Osteocyte (in vitro differentiated cells): ENCODE measurements at regions not wholly inside any gene's neighbourhood (a gene's known extent, or its start where the extent isn't known, plus 50 kb on each side); places are given as distances from the start of the nearest gene placed in this dataset.

Experiments used
- DNase-seq: peaks from one replicate; pipeline ENCODE4 v3.0.0; 2021; ENCODE audit warnings: mixed read lengths; ENCODE audit not compliant: unreplicated experiment; ENCODE audit errors: extremely low spot score
- H3K27ac Mint-ChIP-seq: one replicate; pipeline ENCODE4 v1.8.0; 2021; ENCODE audit warnings: mild to moderate bottlenecking, mixed read lengths; ENCODE audit not compliant: unreplicated experiment
- H3K27me3 Mint-ChIP-seq: one replicate; pipeline ENCODE4 v1.8.0; 2021; ENCODE audit warnings: mixed read lengths; ENCODE audit not compliant: unreplicated experiment
- H3K36me3 Mint-ChIP-seq: one replicate; pipeline ENCODE4 v1.8.0; 2021; ENCODE audit warnings: mixed read lengths; ENCODE audit not compliant: unreplicated experiment
- H3K4me1 Mint-ChIP-seq: one replicate; pipeline ENCODE4 v1.8.0; 2021; ENCODE audit warnings: mixed read lengths; ENCODE audit not compliant: unreplicated experiment
- H3K4me3 Mint-ChIP-seq: one replicate; pipeline ENCODE4 v1.8.0; 2021; ENCODE audit warnings: mild to moderate bottlenecking, moderate library complexity, mixed read lengths; ENCODE audit not compliant: unreplicated experiment
- H3K9me3 Mint-ChIP-seq: one replicate; pipeline ENCODE4 v1.8.0; 2021; ENCODE audit warnings: mixed read lengths; ENCODE audit not compliant: unreplicated experiment
- CTCF ChIP-seq: fragments of 200-600 bp; sonication (generic); IDR thresholded peaks from 2 replicates; pipeline ENCODE4 v1.5.0; 2021; ENCODE audit warnings: antibody characterized with exemption, mild to moderate bottlenecking, moderate library complexity

- peaks cover 2% of the 10 kb centered on the region for H3K9me3 Mint-ChIP-seq
- H3K27me3 Mint-ChIP-seq = peaks cover 11% of the 10 kb centered on the region
Observed at GRCh38 chr15:92328207-92328606, 65.5 kb upstream of the ST8SIA2 start.

GRCh38 chr15:92332125-92332899 is 61.4 kb upstream of the ST8SIA2 start:
- H3K27me3 Mint-ChIP-seq = peaks cover 12% of the 10 kb centered on the region
- no peak overlapping the region for H3K4me3 Mint-ChIP-seq
- TF ChIP-seq CTCF = no peak
- no peaks in the 10 kb centered on the region for H3K4me1 Mint-ChIP-seq
- H3K27ac Mint-ChIP-seq = no peak overlapping the region
- peaks cover 4% of the 10 kb centered on the region for H3K9me3 Mint-ChIP-seq
- DNase-seq = no peak
- H3K36me3 Mint-ChIP-seq = no peaks in the 10 kb centered on the region

More at GRCh38 chr15:92328207-92328606, 65.5 kb upstream of the ST8SIA2 start:
- Mint-ChIP-seq H3K4me3 (no peak overlapping the region), H3K4me1 (no peaks in the 10 kb centered on the region), H3K27ac (no peak overlapping the region), H3K36me3 (no peaks in the 10 kb centered on the region)
- DNase-seq = no peak
- no peak for TF ChIP-seq CTCF

- no peak overlapping the region for H3K4me3 Mint-ChIP-seq
- DNase-seq = no peak
- H3K27ac Mint-ChIP-seq = no peak overlapping the region
- TF ChIP-seq CTCF = no peak
- H3K9me3 Mint-ChIP-seq = peaks cover 4% of the 10 kb centered on the region
- peaks cover 15% of the 10 kb centered on the region for H3K27me3 Mint-ChIP-seq
- no peaks in the 10 kb centered on the region for H3K36me3 Mint-ChIP-seq
- no peaks in the 10 kb centered on the region for H3K4me1 Mint-ChIP-seq
Observed at GRCh38 chr15:92333709-92334108, 60.0 kb upstream of the ST8SIA2 start.

GRCh38 chr15:92336419-92336987 is 57.2 kb upstream of the ST8SIA2 start:
- Mint-ChIP-seq H3K27me3 (peaks cover 15% of the 10 kb centered on the region), H3K4me1 (no peaks in the 10 kb centered on the region), H3K36me3 (no peaks in the 10 kb centered on the region), H3K9me3 (peaks cover 4% of the 10 kb centered on the region), H3K27ac (no peak overlapping the region), H3K4me3 (no peak overlapping the region)
- TF ChIP-seq CTCF = no peak
- DNase-seq = no peak

- no peak for TF ChIP-seq CTCF
- Mint-ChIP-seq H3K27me3 (peaks cover 18% of the 10 kb centered on the region), H3K9me3 (no peaks in the 10 kb centered on the region), H3K4me1 (no peaks in the 10 kb centered on the region), H3K36me3 (no peaks in the 10 kb centered on the region), H3K27ac (no peak overlapping the region), H3K4me3 (no peak overlapping the region)
- DNase-seq = no peak
Observed at GRCh38 chr15:92339361-92339760, 54.3 kb upstream of the ST8SIA2 start.
